ENCODE measurements at regions not wholly inside any gene's neighbourhood (a gene's known extent, or its start where the extent isn't known, plus 50 kb on each side); places are given as distances from the start of the nearest gene placed in this dataset.

DNA sequence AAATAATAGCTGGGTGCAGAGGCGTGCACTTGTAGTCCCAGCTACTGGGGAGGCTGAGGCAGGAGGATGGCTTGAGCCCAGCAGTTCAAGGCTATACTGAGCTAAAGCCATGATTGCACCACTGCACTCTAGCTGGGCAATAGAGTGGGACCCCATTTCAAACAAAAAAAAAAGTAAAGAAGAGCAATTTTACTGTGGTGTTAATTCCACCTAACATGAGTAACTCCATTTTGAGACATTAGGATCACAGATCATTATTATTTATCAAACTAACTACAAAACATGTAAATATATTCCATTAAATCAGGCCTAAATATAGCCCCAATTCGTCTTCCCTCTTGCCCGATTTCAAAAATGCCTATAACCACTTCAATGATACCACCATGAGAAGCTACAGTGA is 104.8 kb upstream of the TRIM24 start:
- TF ChIP-seq, protein P1, sequence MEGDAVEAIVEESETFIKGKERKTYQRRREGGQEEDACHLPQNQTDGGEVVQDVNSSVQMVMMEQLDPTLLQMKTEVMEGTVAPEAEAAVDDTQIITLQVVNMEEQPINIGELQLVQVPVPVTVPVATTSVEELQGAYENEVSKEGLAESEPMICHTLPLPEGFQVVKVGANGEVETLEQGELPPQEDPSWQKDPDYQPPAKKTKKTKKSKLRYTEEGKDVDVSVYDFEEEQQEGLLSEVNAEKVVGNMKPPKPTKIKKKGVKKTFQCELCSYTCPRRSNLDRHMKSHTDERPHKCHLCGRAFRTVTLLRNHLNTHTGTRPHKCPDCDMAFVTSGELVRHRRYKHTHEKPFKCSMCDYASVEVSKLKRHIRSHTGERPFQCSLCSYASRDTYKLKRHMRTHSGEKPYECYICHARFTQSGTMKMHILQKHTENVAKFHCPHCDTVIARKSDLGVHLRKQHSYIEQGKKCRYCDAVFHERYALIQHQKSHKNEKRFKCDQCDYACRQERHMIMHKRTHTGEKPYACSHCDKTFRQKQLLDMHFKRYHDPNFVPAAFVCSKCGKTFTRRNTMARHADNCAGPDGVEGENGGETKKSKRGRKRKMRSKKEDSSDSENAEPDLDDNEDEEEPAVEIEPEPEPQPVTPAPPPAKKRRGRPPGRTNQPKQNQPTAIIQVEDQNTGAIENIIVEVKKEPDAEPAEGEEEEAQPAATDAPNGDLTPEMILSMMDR (conservative IDR thresholded peaks at IDR 0.05; ENCODE audit: low read depth, low read length), result no peak
- no peak for TF ChIP-seq POLR2A (IDR thresholded peaks at IDR 0.05; ENCODE audit: low read depth, low read length)
- no peak for TF ChIP-seq RAD21 (IDR thresholded peaks at IDR 0.05; ENCODE audit: low read length)
- TF ChIP-seq, protein P2, sequence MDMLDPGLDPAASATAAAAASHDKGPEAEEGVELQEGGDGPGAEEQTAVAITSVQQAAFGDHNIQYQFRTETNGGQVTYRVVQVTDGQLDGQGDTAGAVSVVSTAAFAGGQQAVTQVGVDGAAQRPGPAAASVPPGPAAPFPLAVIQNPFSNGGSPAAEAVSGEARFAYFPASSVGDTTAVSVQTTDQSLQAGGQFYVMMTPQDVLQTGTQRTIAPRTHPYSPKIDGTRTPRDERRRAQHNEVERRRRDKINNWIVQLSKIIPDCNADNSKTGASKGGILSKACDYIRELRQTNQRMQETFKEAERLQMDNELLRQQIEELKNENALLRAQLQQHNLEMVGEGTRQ (IDR thresholded peaks at IDR 0.05; ENCODE audit: low read depth, low read length), result no peak
- no peak for TF ChIP-seq MXI1 (IDR thresholded peaks at IDR 0.05; ENCODE audit: borderline replicate concordance, low read depth, low read length)
- no peak for TF ChIP-seq MAFK (IDR thresholded peaks at IDR 0.05; ENCODE audit: low read depth, low read length)
- no peak for TF ChIP-seq SMC3 (IDR thresholded peaks at IDR 0.05; ENCODE audit: low read depth, low read length)
- TF ChIP-seq RFX5 (IDR thresholded peaks at IDR 0.05; ENCODE audit: low read depth, low read length), result no peak
- no peak for TF ChIP-seq CHD1 (IDR thresholded peaks at IDR 0.05; ENCODE audit: low read depth, low read length)

Data from IMR-90 (cell line).